B cell (primary cell): ENCODE measurements at regions not wholly inside any gene's neighbourhood (a gene's known extent, or its start where the extent isn't known, plus 50 kb on each side); places are given as distances from the start of the nearest gene placed in this dataset.

Source experiments
- ATAC-seq: fragments of 200-7000 bp; cut with Tn5 transposase; one replicate; pipeline ENCODE4 v1.10.0; 2021; ENCODE audit warnings: low read depth, mild to moderate bottlenecking, moderate number of reproducible peaks, moderate library complexity
- CTCF ChIA-PET: fragments of 350-600 bp; sonication (Branson Sonifier 250); formaldehyde crosslinking; loops from one replicate; lab custom pipeline; 2021; ENCODE audit warnings: antibody characterized with exemption, inconsistent platforms; lab: Charles Lee
- POLR2A ChIA-PET: fragments of 350-600 bp; sonication (Branson Sonifier 250); formaldehyde crosslinking; loops from one replicate; lab custom pipeline; 2021; ENCODE audit warnings: antibody characterized with exemption; lab: Charles Lee
- DNase-seq: peaks from one replicate; pipeline ENCODE4 v3.0.0; 2013
- H2AFZ ChIP-seq: 2 replicates; pipeline ENCODE4 v1.6.1; 2012; ENCODE audit warnings: mild to moderate bottlenecking, low read depth, low read length; ENCODE audit not compliant: insufficient read depth, poor library complexity, severe bottlenecking
- H3K27ac ChIP-seq, 2 donors: 1 replicate in 1 of 2; 2 replicates in 1 of 2; pipeline ENCODE4 v1.5.1; 2012 to 2013; ENCODE audit warnings: low read length in 2 of 2, mild to moderate bottlenecking in 2 of 2, moderate library complexity in 1 of 2
- H3K27me3 ChIP-seq, 4 experiments: fragments of 200-600 bp in 1 of 4; sonication (generic) in 1 of 4; replicated peaks in 1 of 4; 1 replicate in 2 of 4; 2 replicates in 2 of 4; pipeline versions ENCODE4 v1.6.1 to v1.7.0; 2013 to 2016; ENCODE audit warnings: low read length in 3 of 4, mild to moderate bottlenecking in 2 of 4, mixed read lengths in 1 of 4, moderate library complexity in 1 of 4; ENCODE audit not compliant: insufficient read depth in 4 of 4, control insufficient read depth in 3 of 4; ENCODE audit errors: control extremely low read depth in 1 of 4
- H3K36me3 ChIP-seq, 2 experiments: replicated peaks in 1 of 2; 1 replicate in 1 of 2; 2 replicates in 1 of 2; pipeline versions ENCODE4 v1.6.1 to v1.7.1; 2013; ENCODE audit warnings: low read length in 1 of 2; ENCODE audit not compliant: insufficient read depth in 2 of 2, control insufficient read depth in 1 of 2; ENCODE audit errors: control extremely low read depth in 1 of 2, extremely low read depth in 1 of 2
- H3K4me1 ChIP-seq, 2 donors: fragments of 200-600 bp in 1 of 2; sonication (generic) in 1 of 2; 1 replicate in 1 of 2; 2 replicates in 1 of 2; pipeline versions ENCODE4 v1.5.1 to v1.6.1; 2013 to 2017; ENCODE audit warnings: low read length in 2 of 2; ENCODE audit not compliant: control insufficient read depth in 2 of 2, insufficient read depth in 2 of 2
- H3K4me2 ChIP-seq: replicated peaks from 2 replicates; pipeline ENCODE3; 2012; ENCODE audit warnings: mild to moderate bottlenecking, low read depth, low read length; ENCODE audit not compliant: poor library complexity, severe bottlenecking
- H3K4me3 ChIP-seq, 5 experiments: fragments of 200-600 bp in 1 of 5; sonication (generic) in 1 of 5; 1 replicate in 3 of 5; 2 replicates in 2 of 5; pipeline versions ENCODE4 v1.5.1 to v1.7.0; 2011 to 2016; ENCODE audit warnings: low read length in 4 of 5, mild to moderate bottlenecking in 4 of 5, low read depth in 2 of 5, control low read depth in 1 of 5, moderate library complexity in 1 of 5; ENCODE audit not compliant: insufficient read depth in 1 of 5; ENCODE audit errors: control extremely low read depth in 1 of 5, extremely low read depth in 1 of 5
- H3K79me2 ChIP-seq: fragments of 200-600 bp; sonication (generic); one replicate; pipeline ENCODE4 v1.6.0; 2016; ENCODE audit warnings: low read length; ENCODE audit not compliant: control insufficient read depth, insufficient read depth
- H3K9ac ChIP-seq: fragments of 200-600 bp; sonication (generic); 2 replicates; pipeline ENCODE4 v1.6.1; 2017; ENCODE audit warnings: mild to moderate bottlenecking, low read length, moderate library complexity
- H3K9me3 ChIP-seq, 3 donors: one replicate each; pipeline versions ENCODE4 v1.6.1 to v1.7.1; 2013; ENCODE audit warnings: low read length in 2 of 3; ENCODE audit not compliant: control insufficient read depth in 2 of 3, insufficient read depth in 1 of 3; ENCODE audit errors: control extremely low read depth in 1 of 3
- H4K20me1 ChIP-seq: 2 replicates; pipeline ENCODE4 v1.6.0; 2012; ENCODE audit warnings: mild to moderate bottlenecking, low read length; ENCODE audit not compliant: insufficient read depth, control insufficient read depth, poor library complexity, severe bottlenecking
- H3K27ac Mint-ChIP-seq: one replicate; pipeline ENCODE4 v1.8.0; 2021; ENCODE audit warnings: mixed read lengths
- H3K27me3 Mint-ChIP-seq: one replicate; pipeline ENCODE4 v1.8.0; 2021; ENCODE audit warnings: mixed read lengths
- H3K4me1 Mint-ChIP-seq: one replicate; pipeline ENCODE4 v1.8.0; 2021; ENCODE audit warnings: mixed read lengths
- H3K4me3 Mint-ChIP-seq: one replicate; pipeline ENCODE4 v1.8.0; 2021; ENCODE audit warnings: mixed read lengths
- H3K9me3 Mint-ChIP-seq: one replicate; pipeline ENCODE4 v1.8.0; 2022; ENCODE audit warnings: mixed read lengths; ENCODE audit not compliant: insufficient read depth
- CTCF ChIP-seq: fragments of 200-600 bp; IDR thresholded peaks from one replicate; pipeline ENCODE4 v1.8.0; 2022; ENCODE audit warnings: antibody characterized with exemption, mild to moderate bottlenecking
- EZH2 ChIP-seq: IDR thresholded peaks from 2 replicates; pipeline ENCODE4 v1.6.1; 2012; ENCODE audit warnings: borderline replicate concordance, low read depth, mild to moderate bottlenecking, moderate library complexity, low read length; ENCODE audit not compliant: insufficient read depth, poor library complexity, severe bottlenecking
- WGBS: methylation state at CpG from one replicate; pipeline ENCODE4 v1.1.5; 2013; ENCODE audit warnings: missing lambda C conversion rate; ENCODE audit not compliant: insufficient coverage; 5-methylcytosine and 5-hydroxymethylcytosine counted together
- intact Hi-C: fragments of 100-400 bp; cut with micrococcal nuclease; formaldehyde crosslinking; loops from one replicate; pipeline ENCODE4 v1.10.0; 2022

DNA sequence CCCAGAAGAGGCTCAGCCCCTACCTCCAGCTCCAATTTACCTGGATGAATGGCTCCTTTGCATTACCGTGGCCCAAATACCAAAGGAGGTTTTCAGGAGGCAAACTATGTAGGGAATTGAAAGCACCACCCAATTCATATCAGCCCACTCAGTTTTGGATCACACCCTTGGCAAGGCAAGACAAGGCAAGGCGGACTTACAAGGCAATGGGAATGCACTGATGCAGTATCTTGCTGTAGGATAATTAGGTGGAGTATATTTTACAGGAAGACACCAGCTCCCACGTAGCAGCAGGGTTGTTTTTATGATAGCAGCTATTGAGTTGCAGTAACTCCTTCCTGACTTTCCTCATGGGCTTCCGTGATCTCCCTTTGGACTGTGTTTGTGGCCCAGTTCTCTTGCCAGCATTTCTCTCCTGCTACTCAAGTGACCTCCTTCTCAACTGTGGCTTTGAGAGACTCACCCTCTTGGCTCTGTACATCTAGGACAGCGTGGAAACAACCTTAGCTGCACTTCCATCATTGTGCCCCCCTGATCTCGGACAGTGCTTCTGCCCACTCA lies 935.9 kb downstream of the EFNB2 start:
- ChIA-PET POLR2A (no interaction called here), CTCF (no interaction called here)
- no peaks in the 10 kb centered on the region for H3K36me3 ChIP-seq
- H3K27ac Mint-ChIP-seq, result no peak overlapping the region
- no peaks in the 10 kb centered on the region for H3K27me3 Mint-ChIP-seq
- no peaks in the 10 kb centered on the region for H3K27me3 ChIP-seq
- H3K4me2 ChIP-seq, result no peak overlapping the region
- no peak overlapping the region for H3K4me3 ChIP-seq
- H3K4me1 ChIP-seq, result no peaks in the 10 kb centered on the region
- no peak overlapping the region for H3K27ac ChIP-seq
- ATAC-seq (no peak), DNase-seq (no peak)
- 83% methylated on average over 3 of the region's 6 CpGs for WGBS
- no peaks in the 10 kb centered on the region for H4K20me1 ChIP-seq
- no peak overlapping the region for H3K9ac ChIP-seq
- no peaks in the 10 kb centered on the region for H3K79me2 ChIP-seq
- no peaks in the 10 kb centered on the region for H3K9me3 ChIP-seq
- no peak for TF ChIP-seq CTCF
- no peak for TF ChIP-seq EZH2
- no peak overlapping the region for H3K4me3 Mint-ChIP-seq
- H3K9me3 Mint-ChIP-seq, result peaks cover 3% of the 10 kb centered on the region
- intact Hi-C loops, result no loop called here
- H3K4me1 Mint-ChIP-seq, result no peaks in the 10 kb centered on the region
- no peak overlapping the region for H2AFZ ChIP-seq

GRCh38 chr13:105598529-105598928 lies 936.9 kb downstream of the EFNB2 start:
- no peak overlapping the region for H3K4me3 ChIP-seq
- Mint-ChIP-seq H3K4me3 (no peak overlapping the region), H3K27me3 (no peaks in the 10 kb centered on the region), H3K4me1 (no peaks in the 10 kb centered on the region), H3K9me3 (peaks cover 3% of the 10 kb centered on the region), H3K27ac (no peak overlapping the region)
- no peaks in the 10 kb centered on the region for H3K4me1 ChIP-seq
- no peaks in the 10 kb centered on the region for H3K79me2 ChIP-seq
- intact Hi-C loops, result no loop called here
- ChIA-PET CTCF (no interaction called here), POLR2A (no interaction called here)
- H4K20me1 ChIP-seq, result no peaks in the 10 kb centered on the region
- H3K9ac ChIP-seq, result no peak overlapping the region
- ATAC-seq, result no peak
- H3K36me3 ChIP-seq, result no peaks in the 10 kb centered on the region
- WGBS, result no CpG with 5 or more reads among the region's 2 CpGs
- no peak overlapping the region for H3K27ac ChIP-seq
- no peak overlapping the region for H2AFZ ChIP-seq
- H3K9me3 ChIP-seq, result no peaks in the 10 kb centered on the region
- no peaks in the 10 kb centered on the region for H3K27me3 ChIP-seq
- H3K4me2 ChIP-seq, result no peak overlapping the region
- TF ChIP-seq CTCF (no peak), EZH2 (no peak)
- DNase-seq, result no peak
